K562 (cell line): ENCODE measurements at regions not wholly inside any gene's neighbourhood (a gene's known extent, or its start where the extent isn't known, plus 50 kb on each side); places are given as distances from the start of the nearest gene placed in this dataset.

Source experiments
- ATAC-seq: fragments of 200-7000 bp; cut with Tn5 transposase; 3 replicates; pipeline ENCODE4 v1.9.1; 2020; ENCODE audit warnings: moderate library complexity
- BruUV-seq: library from RNA; stranded (reverse); fragments of 400-500 nt; replicated peaks from 2 replicates; lab custom pipeline; 2021; lab: Mats Ljungman, UMichigan
- CTCF ChIA-PET: fragments of 300-600 bp; formaldehyde crosslinking; extraction: SDS; loops from one replicate; lab custom pipeline; 2021; ENCODE audit warnings: low intra/inter-chr PET ratio; lab: Yijun Ruan, JAX
- POLR2A ChIA-PET: fragments of 300-600, 350-650 bp; sonication (Branson Sonifier 250); formaldehyde crosslinking; extraction: SDS; loops from one replicate; lab custom pipeline; 2021; ENCODE audit warnings: antibody characterized with exemption, inconsistent platforms; lab: Yijun Ruan, JAX
- DNase-seq, 4 experiments: peaks; one replicate each; pipeline versions ENCODE4 v3.0.0 to v3.0.0-alpha.2; 2011 to 2018; ENCODE audit warnings: low spot score in 3 of 4, mixed read lengths in 3 of 4; ENCODE audit errors: extremely low read depth in 1 of 4
- FAIRE-seq: peaks from 2 replicates; lab custom pipeline; 2011; peaks lifted over from hg19 to GRCh38; lab: Jason Lieb, UNC
- H2AFZ ChIP-seq: 2 replicates; pipeline ENCODE4 v1.6.0; 2011; ENCODE audit warnings: low read depth, low read length, control low read depth, inconsistent platforms
- H3K27ac ChIP-seq: fragments of 200-600 bp; 3 replicates; pipeline ENCODE4 v1.8.0; 2011; ENCODE audit warnings: low read depth, mild to moderate bottlenecking, control low read depth, inconsistent platforms, low read length, moderate library complexity, mixed read lengths; ENCODE audit errors: extremely low read depth
- H3K27me3 ChIP-seq, 2 experiments: fragments of 300-600 bp in 1 of 2; 2 replicates in 1 of 2; 3 replicates in 1 of 2; pipeline versions ENCODE4 v1.6.0 to v1.8.0; 2011; ENCODE audit warnings: inconsistent platforms in 2 of 2, low read length in 2 of 2, mild to moderate bottlenecking in 1 of 2, mixed read lengths in 1 of 2, moderate library complexity in 1 of 2; ENCODE audit not compliant: control insufficient read depth in 2 of 2, insufficient read depth in 2 of 2
- H3K36me3 ChIP-seq: fragments of 300-600 bp; 3 replicates; pipeline ENCODE4 v1.8.0; 2011; ENCODE audit warnings: mild to moderate bottlenecking, low read length, inconsistent platforms; ENCODE audit not compliant: control insufficient read depth, insufficient read depth
- H3K4me1 ChIP-seq, 2 experiments: fragments of 200-600 bp in 1 of 2; replicated peaks in 1 of 2; 2 replicates in 1 of 2; 3 replicates in 1 of 2; pipeline versions ENCODE4 v1.5.1 to v1.8.0; 2011; ENCODE audit warnings: inconsistent platforms in 2 of 2, low read length in 2 of 2, mild to moderate bottlenecking in 1 of 2, mixed read lengths in 1 of 2, moderate library complexity in 1 of 2; ENCODE audit not compliant: control insufficient read depth in 2 of 2, insufficient read depth in 2 of 2
- H3K4me2 ChIP-seq: 2 replicates; pipeline ENCODE4 v1.6.1; 2011; ENCODE audit warnings: low read length, control low read depth, inconsistent platforms, mixed read lengths; ENCODE audit not compliant: insufficient read depth
- H3K4me3 ChIP-seq: fragments of 200-600 bp; sonication (generic), shearing (Covaris generic); 2 replicates; pipeline ENCODE4 v1.5.1; 2016; ENCODE audit warnings: control low read depth, inconsistent platforms
- H3K79me2 ChIP-seq: fragments of 200-600 bp; 3 replicates; pipeline ENCODE4 v1.8.0; 2011; ENCODE audit warnings: low read length, inconsistent platforms; ENCODE audit not compliant: control insufficient read depth, insufficient read depth
- H3K9ac ChIP-seq, 2 experiments: 2 replicates each; pipeline versions ENCODE4 v1.6.0 to v1.6.1; 2011; ENCODE audit warnings: low read depth in 2 of 2, low read length in 2 of 2, control low read depth in 1 of 2, inconsistent platforms in 1 of 2, mild to moderate bottlenecking in 1 of 2, mixed read lengths in 1 of 2; ENCODE audit not compliant: insufficient read depth in 1 of 2
- H3K9me1 ChIP-seq: one replicate; pipeline ENCODE4 v1.6.0; 2011; ENCODE audit warnings: inconsistent platforms, mild to moderate bottlenecking, low read length, moderate library complexity; ENCODE audit not compliant: control insufficient read depth, insufficient read depth
- H3K9me3 ChIP-seq: replicated peaks from 2 replicates; pipeline ENCODE4 v1.5.1; 2011; ENCODE audit warnings: low read depth, low read length, inconsistent platforms; ENCODE audit not compliant: control insufficient read depth, insufficient read depth
- H4K20me1 ChIP-seq: replicated peaks from 2 replicates; pipeline ENCODE4 v1.6.1; 2011; ENCODE audit warnings: low read length, inconsistent platforms, mixed read lengths; ENCODE audit not compliant: control insufficient read depth, insufficient read depth
- COPS2 ChIP-seq: fragments of 450-650 bp; conservative IDR thresholded peaks from 2 replicates; pipeline ENCODE4 v1.6.1; 2016; ENCODE audit warnings: mild to moderate bottlenecking, moderate library complexity
- HDAC2 ChIP-seq: fragments of 450-650 bp; IDR thresholded peaks from 2 replicates; pipeline ENCODE4 v1.6.1; 2016; ENCODE audit warnings: mild to moderate bottlenecking
- HOMEZ ChIP-seq: fragments of 250-450 bp; sonication (Bioruptor Pico); IDR thresholded peaks from 2 replicates; pipeline ENCODE4 v1.4.0; 2020; ENCODE audit warnings: mild to moderate bottlenecking, moderate library complexity
- LCOR ChIP-seq: sonication (generic); formaldehyde crosslinking; IDR thresholded peaks from 2 replicates; pipeline ENCODE4 v1.8.0; 2022; ENCODE audit warnings: mild to moderate bottlenecking, missing genetic modification reagents
- NONO ChIP-seq, 2 experiments: fragments of 200-400 bp in 1 of 2; fragments of 450-650 bp in 1 of 2; formaldehyde crosslinking in 1 of 2; IDR thresholded peaks; 2 replicates each; pipeline ENCODE4 v1.6.1; 2017; ENCODE audit warnings: low read depth in 2 of 2, mild to moderate bottlenecking in 2 of 2, moderate library complexity in 2 of 2, low read length in 1 of 2
- RNF219 ChIP-seq: fragments of 250-450 bp; sonication (Bioruptor Pico); IDR thresholded peaks from 2 replicates; pipeline ENCODE4 v1.5.0; 2022; ENCODE audit warnings: mild to moderate bottlenecking
- SAFB2 ChIP-seq: fragments of 200-400 bp; formaldehyde crosslinking; IDR thresholded peaks from 2 replicates; pipeline ENCODE4 v1.6.1; 2018; ENCODE audit warnings: borderline replicate concordance, low read length, low read depth, moderate library complexity; ENCODE audit not compliant: severe bottlenecking
- ZBTB40 ChIP-seq, 2 experiments: fragments of 450-650 bp in 1 of 2; sonication (generic) in 1 of 2; formaldehyde crosslinking in 1 of 2; IDR thresholded peaks; 2 replicates each; pipeline versions ENCODE4 v1.7.1 to v1.9.0; 2016 to 2022; ENCODE audit warnings: inconsistent platforms in 1 of 2, mild to moderate bottlenecking in 1 of 2, missing genetic modification reagents in 1 of 2
- WGBS: fragments of 100-300 bp; shearing (Covaris generic); methylation state at CpG from one replicate; pipeline ENCODE4 v1.1.6; 2016; ENCODE audit warnings: low coverage, mixed read lengths; ENCODE audit not compliant: insufficient coverage; ENCODE audit errors: missing lambda C conversion rate; 5-methylcytosine and 5-hydroxymethylcytosine counted together
- in situ Hi-C: fragments of 300-500 bp; cut with MboI; formaldehyde crosslinking; loops from 4 replicates; pipeline ENCODE4 v1.15.0; 2018; ENCODE audit warnings: inconsistent platforms, mixed read lengths
- intact Hi-C: fragments of 100-400 bp; cut with micrococcal nuclease; formaldehyde crosslinking; loops from 2 replicates; pipeline ENCODE4 v1.14.2; 2022

GRCh38 chr14:58862416-58863160 is 224.8 kb downstream of the DACT1 start:
- CTCF ChIA-PET = no interaction called here
- POLR2A ChIA-PET = no interaction called here
- H3K4me2 ChIP-seq = no peak overlapping the region
- H3K9me1 ChIP-seq = no peaks in the 10 kb centered on the region
- H3K4me1 ChIP-seq = no peaks in the 10 kb centered on the region
- BruUV-seq = no TSS peak
- no peak overlapping the region for H3K9ac ChIP-seq
- no peak overlapping the region for H2AFZ ChIP-seq
- no peaks in the 10 kb centered on the region for H3K36me3 ChIP-seq
- no peak overlapping the region for H3K4me3 ChIP-seq
- in situ Hi-C loops (no loop called here), intact Hi-C loops (no loop called here)
- no peaks in the 10 kb centered on the region for H4K20me1 ChIP-seq
- FAIRE-seq = no peak
- no peak for DNase-seq
- H3K79me2 ChIP-seq = no peaks in the 10 kb centered on the region
- ATAC-seq = no peak
- WGBS = no CpG with 5 or more reads among the region's 2 CpGs
- H3K27ac ChIP-seq = no peak overlapping the region
- no peaks in the 10 kb centered on the region for H3K9me3 ChIP-seq
- H3K27me3 ChIP-seq = no peaks in the 10 kb centered on the region
- TF ChIP-seq HOMEZ (no peak), HDAC2 (no peak), NONO (IDR thresholded peaks at IDR 0.05; ENCODE audit: low read depth in 2 of 2, low read length in 1 of 2) (no peak), COPS2 (no peak), LCOR (no peak), SAFB2 (no peak), ZBTB40 (IDR thresholded peaks at IDR 0.05) (no peak), ZBTB40 (CRISPR knock-in tag; IDR thresholded peaks at IDR 0.05) (no peak), RNF219 (no peak)
